GM21515 (cell line): ENCODE measurements at regions not wholly inside any gene's neighbourhood (a gene's known extent, or its start where the extent isn't known, plus 50 kb on each side); places are given as distances from the start of the nearest gene placed in this dataset.

Experiments
- ATAC-seq: cut with Tn5 transposase; IDR thresholded peaks from one replicate; pipeline ENCODE4 v1.9.1; 2021; ENCODE audit not compliant: unreplicated experiment

DNA sequence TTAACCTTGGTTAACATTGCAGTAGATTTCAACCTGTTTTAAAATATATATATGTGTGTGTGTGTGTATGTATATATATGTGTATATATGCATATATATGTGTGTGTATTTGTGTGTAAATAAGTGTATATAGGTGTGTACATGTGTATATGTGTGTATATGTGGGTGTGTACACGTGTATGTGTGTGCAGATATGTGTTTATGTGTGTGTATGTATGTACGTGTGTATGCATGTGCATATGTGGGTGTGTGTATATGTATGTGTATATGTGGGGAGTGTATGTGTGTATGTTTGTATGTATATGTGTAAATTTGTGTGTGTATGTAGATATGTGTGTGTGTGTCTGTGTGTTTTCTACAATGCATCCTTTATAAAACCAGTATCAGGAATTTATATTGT, 205.5 kb upstream of the FOXF1 start:
- no peak for ATAC-seq

GRCh38 chr16:86305440-86305839, 204.9 kb upstream of the FOXF1 start:
- ATAC-seq: no peak

DNA sequence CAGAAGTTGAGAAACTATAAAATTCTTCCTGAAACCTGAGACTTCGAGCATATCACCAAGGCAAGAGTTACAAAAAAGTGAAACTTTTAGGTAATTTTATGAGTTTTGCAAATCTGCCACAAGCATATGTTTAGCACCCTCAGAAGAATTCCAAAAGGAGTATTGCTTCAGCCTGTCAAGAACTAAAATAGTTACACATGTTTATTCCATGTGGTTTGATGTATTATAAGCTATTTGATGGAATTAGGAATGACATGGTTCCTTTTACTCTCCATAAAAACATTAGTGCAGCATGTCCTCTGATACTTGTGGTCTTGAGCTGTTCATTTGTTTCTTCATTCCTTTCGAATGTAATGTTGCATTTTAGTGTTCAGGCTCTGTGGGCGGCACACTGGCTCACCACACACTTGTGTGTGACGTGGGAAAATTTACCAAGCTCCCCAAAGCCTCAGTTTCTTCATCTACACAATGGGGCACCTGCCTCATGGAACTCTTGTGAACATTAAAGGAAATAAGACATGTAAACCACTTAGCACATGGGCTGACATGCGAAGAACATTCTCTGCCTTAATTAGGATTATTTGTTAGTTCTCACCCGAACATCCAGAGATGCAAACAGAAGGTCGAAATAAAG, 204.2 kb upstream of the FOXF1 start:
- no peak for ATAC-seq

GRCh38 chr16:86306811-86307513, 203.4 kb upstream of the FOXF1 start:
- no peak for ATAC-seq

DNA sequence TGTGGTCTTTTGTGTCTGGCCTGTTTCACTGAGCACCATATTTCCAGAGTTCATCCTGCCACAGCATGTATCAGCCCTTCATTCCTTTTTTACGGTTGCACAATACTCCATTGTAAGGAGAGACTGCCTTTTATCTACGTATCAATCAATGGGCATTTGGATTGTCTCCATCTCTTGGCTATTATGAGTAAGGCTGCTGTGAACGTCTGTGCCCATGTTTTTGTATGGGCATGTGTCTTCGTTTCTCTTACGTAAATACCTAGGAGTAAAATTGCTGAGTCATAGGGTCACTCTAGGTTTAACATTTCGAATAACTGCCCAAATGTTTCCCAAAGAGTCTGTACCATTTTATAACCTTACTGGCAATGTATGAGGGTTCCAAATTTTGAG, 202.8 kb upstream of the FOXF1 start:
- ATAC-seq: no peak

DNA sequence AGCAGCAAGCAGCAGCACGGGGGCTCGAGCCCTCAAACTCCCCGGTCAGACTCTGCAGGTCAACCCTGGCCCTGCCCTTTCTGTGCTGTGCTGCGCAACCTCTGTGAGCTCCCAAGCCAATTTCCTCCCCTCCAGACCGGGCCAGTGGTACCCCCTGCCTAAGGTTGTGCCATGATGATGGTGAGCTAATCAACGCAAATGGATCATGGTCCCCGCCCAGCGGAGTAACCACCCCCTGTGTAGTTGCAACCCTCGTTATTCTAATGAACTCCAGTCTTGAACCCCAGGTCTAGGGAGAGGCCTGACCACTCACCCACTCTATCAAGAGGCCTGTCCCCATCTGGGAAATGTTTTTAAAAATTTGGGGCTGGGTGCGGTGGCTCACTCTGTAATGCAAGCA, 201.8 kb upstream of the FOXF1 start:
- ATAC-seq: no peak

GRCh38 chr16:86313631-86314030, 196.7 kb upstream of the FOXF1 start:
- no peak for ATAC-seq

- no peak for ATAC-seq
Measured at GRCh38 chr16:86314402-86315025, 195.8 kb upstream of the FOXF1 start.

GRCh38 chr16:86316967-86317812, 193.1 kb upstream of the FOXF1 start:
- ATAC-seq: no peak

GRCh38 chr16:86317813-86318650, 192.3 kb upstream of the FOXF1 start:
- no peak for ATAC-seq

DNA sequence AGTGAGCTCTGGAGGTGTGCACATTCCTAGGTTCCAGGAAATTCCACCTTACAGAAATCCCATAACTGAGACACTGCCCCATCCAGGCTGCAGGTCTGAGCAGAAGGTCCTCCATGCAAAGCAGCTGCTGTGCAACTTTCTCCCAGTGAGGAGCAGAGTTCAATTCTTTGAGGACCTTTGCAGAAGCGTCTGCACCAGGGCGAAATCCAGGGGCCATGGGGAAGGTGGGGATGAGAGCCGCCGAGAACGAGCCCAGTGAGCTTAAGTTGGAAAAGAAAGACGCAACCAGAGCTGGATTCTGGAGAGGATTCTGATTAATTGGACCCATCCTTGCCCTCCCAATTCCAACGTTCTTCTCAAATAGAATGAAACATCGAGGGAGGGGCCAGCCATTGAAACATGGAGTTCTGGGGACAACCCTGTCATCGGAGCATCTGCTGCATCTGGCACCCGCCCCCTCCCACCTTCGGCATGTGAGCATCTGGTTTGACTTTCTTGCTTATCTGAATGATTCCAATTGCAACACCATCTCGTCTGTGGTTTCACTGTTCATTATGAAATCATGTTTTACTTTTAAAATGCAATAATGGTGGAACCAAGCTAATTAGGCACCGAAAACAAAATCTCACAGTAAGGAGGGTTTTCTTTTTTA, 190.6 kb upstream of the FOXF1 start:
- no peak for ATAC-seq

DNA sequence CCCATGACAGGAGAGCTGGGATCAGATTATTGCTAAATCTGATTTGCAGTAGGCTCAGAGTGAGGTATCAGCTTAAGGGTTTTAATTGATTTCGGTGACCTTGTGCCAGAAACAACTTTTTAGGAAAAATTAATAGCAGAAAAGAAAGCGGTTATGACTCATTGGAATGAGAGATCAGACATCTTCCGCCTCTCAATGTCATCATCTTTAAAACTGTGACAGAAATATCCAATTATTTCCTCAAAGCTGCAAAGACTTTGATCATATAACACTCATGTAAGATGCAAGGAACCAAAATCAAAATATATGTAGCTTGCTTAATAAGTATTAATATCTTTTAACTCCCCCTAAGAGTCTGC, 190.1 kb upstream of the FOXF1 start:
- ATAC-seq: no peak

- ATAC-seq: no peak
Measured at GRCh38 chr16:86321491-86321890, 188.8 kb upstream of the FOXF1 start.

DNA sequence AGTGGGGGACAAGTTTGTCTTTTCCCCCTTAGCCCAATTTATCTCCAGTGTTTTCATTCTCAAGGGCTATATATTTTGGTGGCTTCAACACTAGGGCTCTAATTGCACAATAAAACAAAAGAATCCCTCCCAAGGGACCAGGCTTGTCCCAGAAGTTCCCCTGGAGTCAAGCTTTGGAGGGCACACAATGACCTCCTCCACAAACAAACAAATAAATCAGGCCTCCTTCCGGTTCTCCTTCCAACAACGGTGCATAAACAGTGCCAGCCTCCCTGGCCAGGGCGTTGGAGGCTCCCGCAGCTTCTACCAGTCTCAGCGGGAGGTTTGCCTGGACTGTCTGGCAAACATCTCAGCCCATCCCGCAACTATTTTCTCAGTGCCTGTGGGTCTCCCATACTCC, 188.0 kb upstream of the FOXF1 start:
- no peak for ATAC-seq

DNA sequence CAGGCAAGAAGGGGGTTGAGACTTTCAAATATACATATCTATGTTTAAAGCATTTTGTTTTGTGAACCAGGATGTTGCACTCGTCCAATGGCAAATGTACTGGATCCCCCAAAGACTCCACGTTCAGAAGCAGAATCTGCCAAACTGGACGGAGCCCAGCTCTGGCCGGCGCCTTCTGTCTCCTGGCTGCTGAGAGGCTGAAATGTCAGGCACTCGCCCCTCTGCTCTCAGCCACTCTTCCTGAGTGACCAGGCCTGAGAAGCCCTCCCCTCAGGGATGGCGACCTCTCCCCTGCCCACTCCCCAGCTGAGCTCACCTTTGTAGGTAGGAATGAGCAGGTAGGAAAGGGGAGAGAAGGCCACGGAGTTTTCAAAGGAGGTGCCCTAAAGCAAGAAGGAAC, 187.5 kb upstream of the FOXF1 start:
- no peak for ATAC-seq

GRCh38 chr16:86324320-86324719, 186.0 kb upstream of the FOXF1 start:
- ATAC-seq: no peak

- no peak for ATAC-seq
Measured at GRCh38 chr16:86325360-86325759, 185.0 kb upstream of the FOXF1 start.

GRCh38 chr16:86325895-86326294, 184.4 kb upstream of the FOXF1 start:
- no peak for ATAC-seq

DNA sequence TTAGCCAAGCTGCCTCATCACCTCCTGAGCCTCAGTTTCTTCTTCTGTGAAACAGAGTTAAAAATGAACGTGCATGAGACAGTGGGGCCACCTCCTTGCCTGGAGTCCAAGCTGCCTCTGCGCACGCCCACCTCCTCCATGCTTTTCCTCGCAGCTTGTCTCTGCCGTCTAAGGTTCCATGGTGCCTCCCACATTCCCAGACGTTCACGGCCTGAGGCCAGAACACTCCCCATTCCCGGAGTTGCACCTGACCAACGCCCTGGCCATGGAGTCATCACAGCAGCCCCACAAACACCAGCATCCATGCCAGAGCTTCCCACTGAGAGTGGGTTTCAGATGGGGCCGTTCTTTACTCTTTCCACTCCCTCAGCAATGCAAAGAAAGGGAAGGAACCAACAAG, 183.0 kb upstream of the FOXF1 start:
- ATAC-seq: no peak

GRCh38 chr16:86330906-86331305, 179.4 kb upstream of the FOXF1 start:
- ATAC-seq: no peak
